ENCODE measurements at regions not wholly inside any gene's neighbourhood (a gene's known extent, or its start where the extent isn't known, plus 50 kb on each side); places are given as distances from the start of the nearest gene placed in this dataset.

- no peak for DNase-seq
Observed at GRCh38 chr16:51638339-51639135, 487.5 kb upstream of the SALL1 start.

GRCh38 chr16:51637770-51638094 lies 486.7 kb upstream of the SALL1 start:
- no peak for DNase-seq

DNA sequence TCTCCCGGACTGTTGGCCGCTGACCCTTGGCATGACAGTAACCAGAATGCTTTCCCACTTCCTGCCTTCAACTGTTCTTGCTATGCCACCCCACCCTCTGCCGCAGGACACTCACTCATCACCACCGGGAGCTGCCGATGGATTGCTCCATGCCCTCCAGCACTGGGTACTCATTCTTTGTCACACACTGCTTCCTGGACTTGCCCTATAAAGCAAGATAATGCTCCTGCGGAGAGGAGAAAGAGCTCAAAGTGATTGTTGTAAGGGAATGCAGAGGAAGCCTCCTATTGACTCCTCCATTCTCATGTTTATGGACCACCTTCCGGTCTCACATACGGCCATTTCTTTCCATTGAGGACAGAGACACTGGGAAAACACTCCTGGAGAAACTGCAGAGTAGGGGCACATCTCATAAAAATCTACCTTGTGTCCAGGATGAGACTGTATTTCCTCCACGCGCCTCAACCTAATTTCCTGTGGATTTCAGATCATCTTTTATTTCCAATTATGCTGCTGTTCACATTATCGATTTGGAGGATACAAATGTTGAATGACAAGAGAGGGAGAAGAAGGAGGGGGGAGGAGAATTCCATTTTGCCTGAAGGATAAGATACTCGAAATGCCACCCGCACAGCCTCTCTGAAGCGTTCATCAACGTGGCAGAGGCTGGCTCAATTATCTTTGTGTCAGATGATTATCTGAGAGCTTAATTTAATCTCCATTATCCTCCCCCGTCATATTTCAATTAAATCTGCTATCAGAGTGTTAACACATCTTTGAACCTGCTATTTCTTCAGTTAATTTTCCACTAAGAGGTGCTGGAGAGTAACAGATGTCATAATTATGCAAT lies 486.1 kb upstream of the SALL1 start:
- no peak for DNase-seq

DNA sequence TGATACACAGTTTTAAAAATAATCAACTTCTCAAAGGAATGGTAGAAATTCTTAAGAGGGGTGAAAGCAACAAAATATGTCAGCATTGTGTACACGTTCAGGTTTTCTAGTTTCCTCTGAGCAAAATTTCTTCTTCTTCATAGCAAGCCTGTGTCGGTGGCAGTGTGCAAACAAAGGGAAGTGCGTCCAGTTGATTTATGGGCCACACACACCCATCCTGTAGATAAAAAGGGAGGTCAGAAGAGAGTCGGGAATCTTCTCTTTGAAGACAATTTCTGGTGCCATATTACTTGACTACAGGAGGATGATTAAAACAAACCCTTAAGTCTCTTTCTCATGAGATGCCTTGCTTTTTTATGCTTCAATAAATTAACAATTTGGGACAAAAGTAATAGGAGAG lies 484.1 kb upstream of the SALL1 start:
- no peak for DNase-seq

GRCh38 chr16:51630076-51630475 lies 479.0 kb upstream of the SALL1 start:
- DNase-seq = no peak

- DNase-seq = no peak
Observed at GRCh38 chr16:51629576-51629975, 478.5 kb upstream of the SALL1 start.

- DNase-seq = no peak
Observed at GRCh38 chr16:51624080-51624775, 473.2 kb upstream of the SALL1 start.

- no peak for DNase-seq
Observed at GRCh38 chr16:51621610-51622009, 470.5 kb upstream of the SALL1 start.

GRCh38 chr16:51615141-51615540 lies 464.1 kb upstream of the SALL1 start:
- no peak for DNase-seq

DNA sequence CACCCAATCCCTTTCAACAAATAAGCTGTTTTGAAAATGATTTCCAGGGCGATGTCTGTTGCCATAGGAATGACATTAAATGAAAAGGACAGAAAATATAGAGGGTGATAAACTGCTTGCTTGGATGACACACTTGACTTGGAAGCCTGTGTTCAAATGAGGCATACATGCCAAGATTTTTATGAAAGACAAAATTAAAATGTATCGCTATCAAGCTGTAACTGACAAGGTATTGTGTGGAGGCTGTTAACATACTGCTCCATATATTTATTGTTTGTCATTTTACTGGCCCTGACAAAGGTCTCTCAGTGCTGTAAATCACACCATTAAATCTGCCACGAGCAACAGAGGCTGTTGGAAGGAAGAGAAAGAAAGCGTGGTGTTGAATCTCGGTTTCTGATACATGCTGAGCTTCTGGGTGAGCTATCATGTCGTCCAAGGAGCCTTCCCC lies 456.2 kb upstream of the SALL1 start:
- DNase-seq = no peak

GRCh38 chr16:51596247-51596646 lies 445.2 kb upstream of the SALL1 start:
- no peak for DNase-seq

DNA sequence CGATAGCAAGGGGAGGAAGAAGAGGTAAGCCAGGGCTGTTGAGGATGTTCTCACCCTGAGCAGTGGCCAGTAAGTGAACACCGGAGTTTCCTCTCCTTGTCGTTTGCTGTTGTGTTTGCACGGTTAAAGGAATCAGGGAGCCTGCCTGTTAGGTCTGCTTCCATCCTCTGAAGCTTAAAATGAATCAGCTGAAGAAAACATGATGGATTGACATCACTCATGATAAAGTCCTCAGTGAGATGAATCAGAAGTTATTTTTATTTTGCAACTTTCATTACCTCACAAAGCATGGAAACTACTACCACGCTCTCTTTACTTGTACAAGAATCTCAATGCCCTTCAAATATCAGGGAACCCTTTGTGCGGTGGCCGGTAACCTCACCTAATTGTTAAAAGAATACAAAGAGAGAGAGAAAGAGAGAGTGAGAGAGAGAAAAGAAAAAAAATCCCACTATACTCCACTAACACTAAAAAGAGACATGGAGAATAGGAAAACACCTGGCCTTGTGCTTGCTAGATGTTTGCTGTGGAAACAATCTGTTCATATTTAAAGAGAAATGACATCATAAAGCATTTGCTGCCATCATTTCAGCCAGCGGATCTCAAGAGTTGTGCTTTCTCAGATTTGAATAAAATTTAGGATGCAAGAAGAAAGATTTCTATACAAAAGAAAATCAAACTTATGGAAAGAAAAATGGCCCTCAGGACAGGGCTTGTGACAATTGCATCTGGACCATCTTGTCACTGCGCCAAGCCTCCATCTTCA lies 441.6 kb upstream of the SALL1 start:
- no peak for DNase-seq

GRCh38 chr16:51592001-51592501 lies 441.0 kb upstream of the SALL1 start:
- no peak for DNase-seq

- no peak for DNase-seq
Observed at GRCh38 chr16:51591480-51591879, 440.4 kb upstream of the SALL1 start.

GRCh38 chr16:51579652-51580360 lies 428.7 kb upstream of the SALL1 start:
- no peak for DNase-seq

GRCh38 chr16:51577621-51578303 lies 426.7 kb upstream of the SALL1 start:
- DNase-seq = no peak

DNA sequence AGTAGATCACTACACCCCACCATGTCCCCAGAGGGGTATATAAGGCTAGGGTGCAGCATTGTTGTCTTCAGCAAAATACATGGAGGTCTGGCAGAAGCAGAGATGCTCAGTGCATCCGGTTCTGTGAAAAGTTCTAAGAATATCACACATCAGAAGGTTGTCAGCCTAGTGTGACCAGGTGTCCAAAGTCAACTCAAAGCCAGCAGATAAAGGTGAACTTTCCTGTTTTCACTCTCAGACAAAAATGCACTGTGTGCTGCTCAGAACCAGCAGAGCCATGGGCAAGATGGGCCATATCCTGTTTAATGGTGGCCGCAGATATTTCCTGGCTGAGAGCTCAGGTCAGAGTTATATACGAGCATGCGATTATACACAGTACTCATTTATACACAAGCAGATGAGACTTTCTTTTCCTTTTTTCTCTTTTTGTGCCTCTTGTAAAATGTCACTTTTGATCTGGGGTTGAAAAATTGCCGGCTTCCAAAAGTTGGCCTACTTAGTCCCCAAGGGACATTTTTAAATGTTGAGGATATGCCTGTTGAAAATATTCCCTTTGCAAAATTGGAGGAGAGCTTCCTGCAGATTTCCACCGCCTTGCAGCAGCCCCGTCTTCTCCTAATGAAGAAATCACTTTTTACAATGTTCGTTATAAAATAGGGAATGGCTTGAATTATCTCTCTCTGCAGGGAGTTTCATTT lies 425.6 kb upstream of the SALL1 start:
- no peak for DNase-seq

DNA sequence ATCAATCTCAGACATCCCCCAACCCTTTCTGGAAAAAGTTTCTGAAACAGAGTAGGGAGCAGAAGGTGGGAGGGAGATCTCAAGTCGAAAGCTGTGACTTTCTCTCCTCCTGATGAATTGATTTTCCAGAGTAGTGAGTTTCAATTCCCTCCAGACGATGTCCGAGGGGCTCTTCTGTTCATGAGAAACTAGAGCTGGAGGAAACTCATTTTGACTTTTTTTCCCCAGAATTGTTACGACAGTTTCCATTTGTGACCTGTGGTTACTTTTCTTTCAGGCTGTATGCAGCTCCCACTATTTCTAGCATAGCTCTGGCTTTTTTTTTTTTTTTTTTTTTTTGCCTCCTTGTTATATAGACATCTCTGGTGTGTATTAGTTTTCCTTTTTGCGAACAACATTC lies 422.1 kb upstream of the SALL1 start:
- DNase-seq = no peak

DNA sequence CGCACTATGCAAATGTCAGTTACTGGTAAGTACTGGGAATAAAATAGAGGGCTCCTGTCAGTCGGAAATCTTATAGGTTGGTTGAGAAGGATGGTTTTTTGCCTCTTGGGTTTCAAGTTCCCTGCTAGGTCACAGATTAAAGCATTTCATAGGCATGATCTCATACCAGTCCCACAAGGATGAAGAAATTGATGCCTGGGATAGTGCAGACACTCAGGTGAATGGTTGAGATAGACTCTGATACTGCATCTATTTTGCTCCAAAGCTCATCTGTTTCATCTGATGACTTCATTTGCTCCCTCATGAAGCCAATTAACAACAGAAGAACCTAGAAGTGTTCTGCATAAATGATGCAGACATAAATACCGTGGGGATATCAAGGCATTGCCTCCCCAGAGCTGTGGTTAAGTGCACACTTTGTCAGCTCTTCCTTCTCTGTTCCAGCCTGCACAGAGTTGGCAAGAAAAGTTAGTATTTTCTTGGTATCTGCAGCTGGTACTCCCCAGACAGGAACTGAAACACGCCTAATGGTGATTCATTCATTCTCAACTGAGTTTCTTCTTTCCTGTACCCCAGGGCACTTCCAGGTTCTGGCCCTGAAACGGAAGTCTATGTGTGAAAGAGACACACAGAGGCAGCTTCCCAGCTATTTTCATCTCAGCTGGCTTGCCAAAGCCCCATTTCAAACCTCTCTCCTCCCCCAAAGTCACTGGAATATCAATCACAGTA lies 418.3 kb upstream of the SALL1 start:
- DNase-seq = no peak

- no peak for DNase-seq
Observed at GRCh38 chr16:51567911-51568310, 416.8 kb upstream of the SALL1 start.
